Urinary bladder (tissue), 3 donors: ENCODE measurements at regions not wholly inside any gene's neighbourhood (a gene's known extent, or its start where the extent isn't known, plus 50 kb on each side); places are given as distances from the start of the nearest gene placed in this dataset.
"Not testable (repeated sequence)": the region's sequence is repeated elsewhere in the genome, so short reads cannot be mapped to it uniquely, and the experiment has no call there.

ENCODE experiments used
- DNase-seq: peaks from one replicate; pipeline ENCODE4 v3.0.0-alpha.2; 2015; ENCODE audit errors: extremely low spot score
- H3K27ac ChIP-seq: one replicate; pipeline ENCODE4 v1.5.1; 2013; ENCODE audit warnings: low read depth, mild to moderate bottlenecking, moderate library complexity
- H3K36me3 ChIP-seq: one replicate; pipeline ENCODE4 v1.6.1; 2013; ENCODE audit warnings: mild to moderate bottlenecking, moderate library complexity; ENCODE audit not compliant: insufficient read depth
- H3K4me1 ChIP-seq: one replicate; pipeline ENCODE4 v1.6.1; 2013; ENCODE audit warnings: mild to moderate bottlenecking, moderate library complexity; ENCODE audit not compliant: insufficient read depth
- H3K4me3 ChIP-seq: one replicate; pipeline ENCODE4 v1.5.1; 2013; ENCODE audit warnings: low read depth, low read length
- WGBS: extraction: QIAGEN DNeasy Blood & Tissue Kit; methylation state at CpG from one replicate; pipeline ENCODE4 v1.1.7; 2013; 5-methylcytosine and 5-hydroxymethylcytosine counted together
- donor health status: healthy with polysubstance abuse.
- donor health status: healthy.

DNA sequence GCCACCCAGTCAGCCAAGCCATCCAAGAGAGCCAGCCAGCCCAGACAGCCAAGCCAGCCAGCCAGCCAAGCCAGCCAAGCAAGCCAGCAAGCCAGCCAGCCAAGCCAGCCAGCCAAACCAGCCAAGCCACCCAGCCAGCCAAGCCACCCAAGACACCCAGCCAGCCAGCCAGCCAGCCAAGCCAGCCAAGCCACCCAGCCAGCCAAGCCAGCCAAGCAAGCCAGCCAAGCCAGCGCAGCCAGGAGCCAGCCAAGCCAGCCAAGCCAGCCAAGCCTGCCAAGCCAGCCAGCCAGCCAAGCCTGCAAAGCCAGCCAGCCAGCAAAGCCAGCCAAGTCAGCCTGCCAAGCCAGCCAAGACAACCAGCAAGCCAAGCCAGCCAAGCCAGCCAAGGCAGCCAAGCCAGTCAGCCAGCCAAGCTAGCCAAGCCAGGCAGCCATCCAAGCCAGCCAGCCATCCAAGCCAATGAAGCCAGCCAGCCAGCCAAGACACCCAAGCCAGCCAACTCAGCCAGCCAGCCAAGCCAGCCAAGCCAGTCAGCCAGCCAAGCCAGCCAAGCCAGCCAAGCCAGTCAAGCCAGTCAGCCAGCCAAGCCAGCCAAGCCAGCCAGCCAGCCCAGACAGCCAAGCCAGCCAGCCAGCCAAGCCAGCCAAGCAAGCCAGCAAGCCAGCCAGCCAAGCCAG is 332.2 kb upstream of the PLGLB2 start:
- WGBS, result 84% methylated on average over 1 of the region's 1 CpG
- H3K4me3 ChIP-seq, H3K36me3 ChIP-seq, H3K27ac ChIP-seq, H3K4me1 ChIP-seq, DNase-seq: not testable (repeated sequence)

DNA sequence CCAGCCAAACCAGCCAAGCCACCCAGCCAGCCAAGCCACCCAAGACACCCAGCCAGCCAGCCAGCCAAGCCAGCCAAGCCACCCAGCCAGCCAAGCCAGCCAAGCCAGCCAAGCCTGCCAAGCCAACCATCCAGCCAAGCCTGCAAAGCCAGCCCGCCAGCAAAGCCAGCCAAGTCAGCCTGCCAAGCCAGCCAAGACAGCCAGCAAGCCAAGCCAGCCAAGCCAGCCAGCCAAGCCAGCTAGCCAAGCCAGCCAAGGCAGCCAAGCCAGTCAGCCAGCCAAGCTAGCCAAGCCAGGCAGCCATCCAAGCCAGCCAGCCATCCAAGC is 331.7 kb upstream of the PLGLB2 start:
- H3K36me3 ChIP-seq, H3K4me3 ChIP-seq, DNase-seq, H3K4me1 ChIP-seq, H3K27ac ChIP-seq: not testable (repeated sequence)
- 88% methylated on average over 1 of the region's 1 CpG for WGBS

DNA sequence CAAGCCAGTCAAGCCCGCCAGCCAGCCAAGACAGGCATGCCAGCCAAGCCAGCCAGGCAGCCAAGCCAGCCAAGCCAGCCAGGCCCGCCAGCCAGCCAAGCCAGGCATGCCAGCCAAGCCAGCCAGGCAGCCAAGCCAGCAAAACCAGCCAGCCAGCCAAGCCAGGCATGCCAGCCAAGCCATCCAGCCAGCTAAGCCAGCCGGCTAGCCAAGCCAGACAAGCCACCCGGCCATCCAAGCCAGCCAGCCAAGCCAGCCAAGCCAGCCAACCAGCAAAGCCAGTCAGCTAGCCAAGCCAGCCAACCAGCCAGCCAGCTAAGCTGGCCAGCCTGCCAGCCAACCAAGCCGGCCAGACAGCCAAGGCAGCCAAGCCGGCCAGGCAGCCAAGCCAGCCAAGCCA is 330.7 kb upstream of the PLGLB2 start:
- H3K27ac ChIP-seq, H3K4me1 ChIP-seq, H3K36me3 ChIP-seq, DNase-seq, H3K4me3 ChIP-seq: not testable (repeated sequence)
- WGBS, result 92% methylated on average over 3 of the region's 6 CpGs

DNA sequence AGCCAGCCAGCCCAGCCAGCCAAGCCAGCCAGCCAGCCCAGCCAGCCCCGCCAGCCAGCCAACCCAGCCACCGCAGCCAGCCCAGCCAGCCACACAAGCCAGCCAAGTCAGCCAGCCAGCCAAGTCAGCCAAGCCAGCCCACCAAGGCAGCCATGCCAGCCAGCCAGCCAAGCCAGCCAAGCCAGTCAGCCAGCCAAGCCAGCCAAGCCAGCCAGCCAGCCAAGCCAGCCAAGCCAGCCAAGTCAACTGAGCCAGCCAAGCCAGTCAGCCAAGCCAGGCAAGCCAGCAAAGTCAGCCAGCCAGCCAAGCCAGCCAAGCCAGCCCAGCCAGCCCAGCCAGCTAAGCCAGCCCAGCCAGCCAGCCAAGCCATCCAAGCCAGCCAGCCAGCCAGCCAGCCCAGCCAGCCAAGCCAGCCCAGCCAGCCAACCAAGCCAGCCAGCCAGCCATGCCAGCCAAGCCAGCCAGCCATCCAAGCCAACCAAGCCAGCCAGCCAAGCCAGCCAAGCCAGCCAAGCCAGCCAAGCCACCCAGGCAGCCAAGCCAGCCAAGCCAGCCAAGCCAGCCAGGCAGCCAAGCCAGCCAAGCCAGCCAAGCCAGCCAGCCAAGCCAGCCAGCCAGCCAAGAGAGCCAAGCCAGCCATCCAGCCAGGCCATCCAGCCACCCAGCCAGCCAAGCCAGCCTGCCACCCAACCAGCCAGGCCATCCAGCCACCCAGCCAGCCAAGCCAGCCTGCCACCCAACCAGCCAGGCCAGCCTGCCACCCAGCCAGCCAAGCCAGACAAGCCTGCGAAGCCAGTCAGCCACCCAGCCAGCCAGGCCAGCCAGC is 329.9 kb upstream of the PLGLB2 start:
- not testable (repeated sequence) for H3K4me1 ChIP-seq, DNase-seq, H3K27ac ChIP-seq, H3K36me3 ChIP-seq, H3K4me3 ChIP-seq
- WGBS, result 100% methylated on average over 3 of the region's 3 CpGs

DNA sequence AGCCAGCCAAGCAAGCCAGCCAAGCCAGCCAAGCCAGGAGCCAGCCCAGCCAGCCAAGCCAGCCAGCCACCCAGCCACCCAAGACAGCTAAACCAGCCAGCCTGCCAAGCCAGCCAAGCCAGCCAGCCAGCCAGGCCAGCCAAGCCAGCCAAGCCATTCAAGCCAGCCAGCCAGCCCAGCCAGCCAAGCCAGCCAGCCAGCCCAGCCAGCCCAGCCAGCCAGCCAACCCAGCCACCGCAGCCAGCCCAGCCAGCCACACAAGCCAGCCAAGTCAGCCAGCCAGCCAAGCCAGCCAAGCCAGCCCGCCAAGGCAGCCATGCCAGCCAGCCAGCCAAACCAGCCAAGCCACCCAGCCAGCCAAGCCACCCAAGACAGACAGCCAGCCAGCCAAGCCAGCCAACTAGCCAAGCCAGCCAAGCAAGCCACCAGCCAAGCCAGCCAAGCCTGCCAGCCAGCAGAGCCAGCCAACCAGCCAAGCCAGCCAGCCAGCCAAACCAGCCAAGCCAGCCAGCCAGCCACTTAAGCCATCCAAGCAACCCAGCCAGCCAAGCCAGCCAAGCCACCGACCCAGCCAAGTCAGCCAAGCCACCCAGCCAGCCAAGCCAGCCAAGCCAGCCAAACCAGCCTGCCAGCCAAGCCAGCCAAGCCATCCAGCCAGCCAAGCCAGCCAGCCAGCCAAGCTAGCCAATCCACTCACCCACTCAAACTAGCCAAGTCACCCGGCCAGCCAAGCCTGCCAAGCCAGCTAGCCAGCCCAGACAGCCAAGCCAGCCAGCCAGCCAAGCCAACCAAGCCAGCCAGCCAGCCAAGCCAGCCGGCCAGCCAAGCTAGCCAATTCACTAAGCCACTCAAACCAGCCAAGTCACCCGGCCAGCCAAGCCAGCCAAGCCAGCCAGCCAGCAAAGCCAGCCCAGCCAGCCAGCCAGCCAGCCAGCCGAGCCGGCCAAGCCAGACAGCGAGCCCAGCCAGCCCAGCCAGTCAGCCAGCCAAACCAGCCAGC is 328.8 kb upstream of the PLGLB2 start:
- not testable (repeated sequence) for H3K27ac ChIP-seq, DNase-seq, H3K36me3 ChIP-seq, H3K4me3 ChIP-seq, H3K4me1 ChIP-seq
- 83% methylated on average over 5 of the region's 9 CpGs for WGBS

DNA sequence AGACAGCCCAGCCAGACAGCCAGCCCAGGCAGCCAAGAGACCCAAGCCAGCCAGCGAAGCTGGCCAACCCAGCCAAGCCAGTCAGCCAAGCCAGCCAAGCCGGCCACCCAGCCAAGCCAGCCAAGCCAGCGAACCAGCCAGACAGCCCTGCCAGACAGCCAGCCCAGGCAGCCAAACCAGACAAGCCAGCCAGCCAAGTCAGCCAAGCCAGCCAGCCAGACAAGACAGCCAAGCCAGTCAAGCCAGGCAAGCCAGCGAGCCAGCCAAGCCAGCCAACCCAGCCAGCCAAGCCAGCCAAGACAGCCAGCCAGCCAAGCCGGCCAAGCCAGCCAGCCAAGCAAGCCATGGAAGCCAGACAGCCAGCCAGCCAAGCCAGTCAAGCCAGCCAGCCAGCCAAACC is 327.9 kb upstream of the PLGLB2 start:
- not testable (repeated sequence) for DNase-seq, H3K4me1 ChIP-seq, H3K27ac ChIP-seq, H3K4me3 ChIP-seq, H3K36me3 ChIP-seq
- 100% methylated on average over 2 of the region's 5 CpGs for WGBS

DNA sequence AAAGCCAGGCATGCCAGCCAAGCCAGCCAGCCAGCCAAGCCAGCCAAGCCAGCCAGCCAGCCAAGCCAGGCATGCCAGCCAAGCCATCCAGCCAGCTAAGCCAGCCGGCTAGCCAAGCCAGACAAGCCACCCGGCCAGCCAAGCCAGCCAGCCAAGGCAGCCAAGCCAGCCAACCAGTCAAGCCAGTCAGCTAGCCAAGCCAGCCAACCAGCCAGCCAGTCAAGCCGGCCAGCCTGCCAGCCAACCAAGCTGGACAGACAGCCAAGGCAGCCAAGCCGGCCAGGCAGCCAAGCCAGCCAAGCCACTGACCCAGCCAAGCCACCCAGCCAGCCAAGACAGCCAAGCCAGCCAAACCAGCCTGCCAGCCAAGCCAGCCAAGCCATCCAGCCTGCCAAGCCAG is 326.9 kb upstream of the PLGLB2 start:
- not testable (repeated sequence) for H3K27ac ChIP-seq, H3K4me1 ChIP-seq, H3K36me3 ChIP-seq, DNase-seq, H3K4me3 ChIP-seq
- WGBS, result 97% methylated on average over 4 of the region's 4 CpGs

DNA sequence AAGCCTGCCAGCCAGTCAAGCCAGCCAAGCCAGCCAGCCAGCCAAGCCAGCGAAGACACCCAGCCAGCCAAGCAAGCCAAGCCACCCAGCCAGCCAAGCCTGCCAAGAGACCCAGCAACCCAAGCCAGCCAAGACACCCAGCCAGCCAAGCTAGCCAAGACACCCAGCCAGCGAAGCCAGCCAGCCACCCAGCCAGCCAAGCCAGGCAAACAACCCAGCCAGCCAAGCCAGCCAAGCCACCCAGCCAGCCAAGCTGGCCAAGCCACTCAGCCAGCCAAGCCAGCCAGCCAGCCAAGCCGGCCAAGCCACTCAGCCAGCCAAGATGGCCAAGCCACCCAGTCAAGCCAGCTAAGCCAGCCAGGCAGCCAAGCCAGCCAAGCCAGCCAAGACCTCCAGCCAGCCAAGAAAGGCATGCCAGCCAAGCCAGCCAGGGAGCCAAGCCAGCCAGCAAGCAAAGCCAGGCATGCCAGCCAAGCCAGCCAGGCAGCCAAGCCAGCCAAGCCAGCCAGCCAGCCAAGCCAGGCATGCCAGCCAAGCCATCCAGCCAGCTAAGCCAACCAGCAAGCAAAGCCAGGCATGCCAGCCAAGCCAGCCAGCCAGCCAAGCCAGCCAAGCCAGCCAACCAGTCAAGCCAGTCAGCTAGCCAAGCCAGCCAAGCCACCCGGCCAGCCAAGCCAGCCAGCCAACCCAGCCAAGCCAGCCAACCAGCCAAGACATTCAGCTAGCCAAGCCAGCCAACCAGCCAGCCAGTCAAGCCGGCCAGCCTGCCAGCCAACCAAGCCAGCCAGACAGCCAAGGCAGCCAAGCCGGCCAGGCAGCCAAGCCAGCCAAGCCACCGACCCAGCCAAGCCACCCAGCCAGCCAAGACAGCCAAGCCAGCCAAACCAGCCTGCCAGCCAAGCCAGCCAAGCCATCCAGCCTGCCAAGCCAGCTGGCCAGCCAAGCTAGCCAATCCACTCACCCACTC is 323.8 kb upstream of the PLGLB2 start:
- 87% methylated on average over 6 of the region's 7 CpGs for WGBS
- not testable (repeated sequence) for H3K4me3 ChIP-seq, H3K4me1 ChIP-seq, DNase-seq, H3K27ac ChIP-seq, H3K36me3 ChIP-seq

DNA sequence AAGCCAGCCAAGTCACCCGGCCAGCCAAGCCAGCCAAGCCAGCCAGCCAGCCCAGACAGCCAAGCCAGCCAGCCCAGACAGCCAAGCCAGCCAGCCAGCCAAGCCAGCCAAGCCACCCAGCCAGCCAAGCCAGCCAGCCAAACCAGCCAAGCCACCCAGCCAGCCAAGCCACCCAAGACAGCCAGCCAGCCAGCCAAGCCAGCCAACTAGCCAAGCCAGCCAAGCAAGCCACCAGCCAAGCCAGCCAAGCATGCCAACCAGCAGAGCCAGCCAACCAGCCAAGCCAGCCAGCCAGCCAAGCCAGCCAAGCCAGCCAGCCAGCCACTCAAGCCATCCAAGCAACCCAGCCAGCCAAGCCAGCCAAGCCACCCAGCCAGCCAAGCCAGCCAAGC is 323.1 kb upstream of the PLGLB2 start:
- DNase-seq, H3K4me1 ChIP-seq, H3K4me3 ChIP-seq, H3K27ac ChIP-seq, H3K36me3 ChIP-seq: not testable (repeated sequence)
- WGBS, result no CpG with 5 or more reads among the region's 1 CpG

DNA sequence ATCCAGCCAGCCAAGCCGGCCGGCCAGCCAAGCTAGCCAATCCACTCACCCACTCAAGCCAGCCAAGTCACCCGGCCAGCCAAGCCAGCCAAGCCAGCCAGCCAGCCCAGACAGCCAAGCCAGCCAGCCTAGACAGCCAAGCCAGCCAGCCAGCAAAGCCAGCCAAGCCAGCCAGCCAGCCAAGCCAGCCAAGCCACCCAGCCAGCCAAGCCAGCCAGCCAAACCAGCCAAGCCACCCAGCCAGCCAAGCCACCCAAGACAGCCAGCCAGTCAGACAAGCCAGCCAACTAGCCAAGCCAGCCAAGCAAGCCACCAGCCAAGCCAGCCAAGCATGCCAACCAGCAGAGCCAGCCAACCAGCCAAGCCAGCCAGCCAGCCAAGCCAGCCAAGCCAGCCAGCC is 322.7 kb upstream of the PLGLB2 start:
- not testable (repeated sequence) for H3K27ac ChIP-seq, H3K4me1 ChIP-seq, H3K36me3 ChIP-seq, DNase-seq, H3K4me3 ChIP-seq
- WGBS, result 81% methylated on average over 3 of the region's 3 CpGs

DNA sequence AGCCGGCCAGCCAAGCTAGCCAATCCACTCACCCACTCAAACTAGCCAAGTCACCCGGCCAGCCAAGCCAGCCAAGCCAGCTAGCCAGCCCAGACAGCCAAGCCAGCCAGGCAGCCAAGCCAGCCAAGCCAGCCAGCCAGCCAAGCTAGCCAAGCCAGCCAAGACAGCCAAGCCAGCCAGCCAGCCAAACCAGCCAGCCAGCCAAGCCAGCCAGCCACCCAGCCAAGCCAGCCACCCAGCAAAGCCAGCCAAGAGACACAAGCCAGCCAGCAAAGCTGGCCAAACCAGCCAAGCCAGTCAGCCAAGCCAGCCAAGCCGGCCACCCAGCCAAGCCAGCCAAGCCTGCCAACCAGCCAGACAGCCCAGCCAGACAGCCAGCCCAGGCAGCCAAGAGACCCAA is 322.2 kb upstream of the PLGLB2 start:
- not testable (repeated sequence) for DNase-seq, H3K4me1 ChIP-seq, H3K4me3 ChIP-seq, H3K27ac ChIP-seq, H3K36me3 ChIP-seq
- WGBS, result 94% methylated on average over 3 of the region's 3 CpGs

DNA sequence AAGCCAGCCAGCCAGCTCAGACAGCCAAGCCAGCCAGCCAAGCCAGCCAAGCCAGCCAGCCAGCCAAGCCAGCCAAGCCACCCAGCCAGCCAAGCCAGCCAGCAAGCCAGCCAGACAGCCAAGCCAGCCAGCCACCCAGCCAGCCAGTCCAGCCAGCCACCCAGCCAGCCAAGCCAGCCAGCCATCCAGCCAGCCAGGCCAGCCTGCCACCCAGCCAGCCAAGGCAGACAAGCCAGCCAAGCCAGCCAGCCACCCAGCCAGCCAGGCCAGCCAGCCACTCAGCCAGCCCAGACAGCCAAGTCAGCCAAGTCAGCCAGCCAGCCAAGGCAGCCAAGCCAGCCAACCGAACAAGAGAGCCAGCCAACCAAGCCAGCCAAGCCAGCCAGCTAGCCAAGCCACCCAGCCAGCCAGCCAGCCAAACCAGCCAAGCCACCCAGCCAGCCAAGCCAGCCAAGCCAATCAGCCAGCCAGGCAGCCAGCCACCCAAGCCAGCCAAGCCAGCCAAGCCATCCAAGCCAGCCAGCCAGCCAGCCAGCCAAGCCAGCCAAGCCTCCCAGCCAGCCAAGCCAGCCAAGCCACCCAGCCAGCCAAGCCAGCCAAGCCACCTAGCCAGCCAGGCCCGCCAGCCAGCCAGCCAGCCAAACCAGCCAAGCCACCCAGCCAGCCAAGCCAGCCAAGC is 319.3 kb upstream of the PLGLB2 start:
- not testable (repeated sequence) for DNase-seq

More for the DNA sequence above, 319.3 kb upstream of the PLGLB2 start:
- not testable (repeated sequence) for H3K27ac ChIP-seq, H3K4me3 ChIP-seq, H3K4me1 ChIP-seq, H3K36me3 ChIP-seq
- 91% methylated on average over 2 of the region's 2 CpGs for WGBS
